ENCODE measurements at regions not wholly inside any gene's neighbourhood (a gene's known extent, or its start where the extent isn't known, plus 50 kb on each side); places are given as distances from the start of the nearest gene placed in this dataset.

DNA sequence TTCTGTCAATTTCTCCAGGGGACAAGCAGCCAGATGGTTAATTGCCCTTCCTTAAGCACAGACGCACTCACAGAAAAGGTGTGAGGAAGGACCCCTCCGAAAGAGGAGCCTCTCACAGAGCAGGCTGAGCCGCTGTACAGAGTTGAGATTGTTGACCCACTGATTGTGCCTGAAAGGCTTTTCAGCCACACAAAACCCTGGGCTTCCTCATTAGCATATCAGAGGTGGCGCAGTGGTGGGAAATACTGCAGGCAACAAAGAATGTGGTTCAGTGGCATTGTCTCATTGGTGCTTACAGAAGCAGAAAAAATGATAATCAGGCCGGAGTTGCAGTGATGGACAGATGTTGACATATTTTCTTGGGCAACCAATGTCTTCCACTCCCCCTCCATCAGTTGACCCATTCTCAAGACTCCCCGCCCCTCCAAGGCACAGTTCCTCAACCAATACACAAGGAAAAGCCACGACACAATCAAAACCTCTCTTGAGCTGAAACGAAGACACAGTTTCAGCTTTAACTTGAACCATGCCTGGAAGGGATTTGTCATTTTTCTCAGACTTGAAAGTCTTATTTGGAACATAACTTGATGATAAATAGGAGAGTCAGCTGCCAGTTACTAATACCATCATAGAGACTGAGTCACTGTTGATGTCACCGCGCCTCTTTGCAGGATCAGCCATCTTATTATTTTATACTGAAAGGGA, 53.1 kb downstream of the ATXN3L start (continued):
- TF ChIP-seq, protein P1, sequence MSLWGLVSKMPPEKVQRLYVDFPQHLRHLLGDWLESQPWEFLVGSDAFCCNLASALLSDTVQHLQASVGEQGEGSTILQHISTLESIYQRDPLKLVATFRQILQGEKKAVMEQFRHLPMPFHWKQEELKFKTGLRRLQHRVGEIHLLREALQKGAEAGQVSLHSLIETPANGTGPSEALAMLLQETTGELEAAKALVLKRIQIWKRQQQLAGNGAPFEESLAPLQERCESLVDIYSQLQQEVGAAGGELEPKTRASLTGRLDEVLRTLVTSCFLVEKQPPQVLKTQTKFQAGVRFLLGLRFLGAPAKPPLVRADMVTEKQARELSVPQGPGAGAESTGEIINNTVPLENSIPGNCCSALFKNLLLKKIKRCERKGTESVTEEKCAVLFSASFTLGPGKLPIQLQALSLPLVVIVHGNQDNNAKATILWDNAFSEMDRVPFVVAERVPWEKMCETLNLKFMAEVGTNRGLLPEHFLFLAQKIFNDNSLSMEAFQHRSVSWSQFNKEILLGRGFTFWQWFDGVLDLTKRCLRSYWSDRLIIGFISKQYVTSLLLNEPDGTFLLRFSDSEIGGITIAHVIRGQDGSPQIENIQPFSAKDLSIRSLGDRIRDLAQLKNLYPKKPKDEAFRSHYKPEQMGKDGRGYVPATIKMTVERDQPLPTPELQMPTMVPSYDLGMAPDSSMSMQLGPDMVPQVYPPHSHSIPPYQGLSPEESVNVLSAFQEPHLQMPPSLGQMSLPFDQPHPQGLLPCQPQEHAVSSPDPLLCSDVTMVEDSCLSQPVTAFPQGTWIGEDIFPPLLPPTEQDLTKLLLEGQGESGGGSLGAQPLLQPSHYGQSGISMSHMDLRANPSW (CRISPR knock-in tag; conservative IDR thresholded peaks at IDR 0.05; ENCODE audit: low read depth) = no peak
- no peak for TF ChIP-seq NR3C1 (CRISPR knock-in tag; conservative IDR thresholded peaks at IDR 0.05; ENCODE audit: low read depth)
- TF ChIP-seq ZMAT4 (CRISPR knock-in tag; IDR thresholded peaks at IDR 0.05) = no peak

DNA sequence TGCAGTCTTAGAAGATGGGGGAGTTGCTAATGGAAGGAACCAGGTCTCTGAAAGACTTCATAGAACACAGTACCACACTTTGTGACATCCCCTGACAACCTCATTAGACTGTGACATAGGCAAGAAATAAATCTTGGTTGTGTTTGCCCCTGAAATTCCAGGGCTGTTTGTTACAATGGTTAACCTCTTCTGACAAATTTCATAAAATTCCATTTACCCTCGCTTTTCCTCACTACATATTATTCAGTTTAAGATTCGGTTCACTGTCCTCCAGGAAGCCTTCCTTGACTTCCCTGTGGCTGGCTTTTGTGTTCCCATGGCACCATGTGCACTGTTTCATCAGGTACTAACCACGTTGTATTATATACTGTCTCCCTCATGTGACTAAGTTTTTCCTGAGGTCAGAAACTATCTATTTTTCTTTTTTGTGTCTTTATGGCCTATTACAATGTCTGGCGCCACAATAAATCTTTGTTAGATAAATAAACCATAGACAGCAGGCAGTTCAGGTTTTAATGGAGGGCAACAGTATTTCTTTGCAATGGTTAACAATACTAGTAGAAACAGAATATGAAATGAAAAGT, 54.2 kb downstream of the ATXN3L start:
- H3K27me3 Mint-ChIP-seq (ENCODE audit: low read depth) = no peaks in the 10 kb centered on the region
- ChIA-PET POLR2A (no interaction called here), CTCF (no interaction called here)
- H3K9me3 Mint-ChIP-seq = no peaks in the 10 kb centered on the region
- no peak overlapping the region for H3K4me3 Mint-ChIP-seq
- TF ChIP-seq NR3C1 (CRISPR knock-in tag; conservative IDR thresholded peaks at IDR 0.05; ENCODE audit: low read depth) = no peak
- no peak for TF ChIP-seq TCF7 (CRISPR knock-in tag; IDR thresholded peaks at IDR 0.05; ENCODE audit: low read depth)
- TF ChIP-seq ZNF219 (CRISPR knock-in tag; IDR thresholded peaks at IDR 0.05; ENCODE audit: borderline replicate concordance) = no peak
- TF ChIP-seq NFATC4 (CRISPR knock-in tag; IDR thresholded peaks at IDR 0.05) = no peak
- TF ChIP-seq HMGA2 (CRISPR knock-in tag; IDR thresholded peaks at IDR 0.05) = no peak
- TF ChIP-seq NR2C2 (CRISPR knock-in tag; IDR thresholded peaks at IDR 0.05) = no peak
- no peak for TF ChIP-seq FOXP1 (CRISPR knock-in tag; IDR thresholded peaks at IDR 0.05; ENCODE audit: borderline replicate concordance)
- TF ChIP-seq, protein P2, sequence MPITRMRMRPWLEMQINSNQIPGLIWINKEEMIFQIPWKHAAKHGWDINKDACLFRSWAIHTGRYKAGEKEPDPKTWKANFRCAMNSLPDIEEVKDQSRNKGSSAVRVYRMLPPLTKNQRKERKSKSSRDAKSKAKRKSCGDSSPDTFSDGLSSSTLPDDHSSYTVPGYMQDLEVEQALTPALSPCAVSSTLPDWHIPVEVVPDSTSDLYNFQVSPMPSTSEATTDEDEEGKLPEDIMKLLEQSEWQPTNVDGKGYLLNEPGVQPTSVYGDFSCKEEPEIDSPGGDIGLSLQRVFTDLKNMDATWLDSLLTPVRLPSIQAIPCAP (CRISPR knock-in tag; IDR thresholded peaks at IDR 0.05) = no peak
- no peaks in the 10 kb centered on the region for H3K36me3 Mint-ChIP-seq
- no peak overlapping the region for H3K27ac Mint-ChIP-seq
- DNase-seq (ENCODE audit: low spot score) = no peak
- no peak for ATAC-seq
- H3K4me1 Mint-ChIP-seq = no peaks in the 10 kb centered on the region

- POLR2A ChIA-PET = no interaction called here
- no peaks in the 10 kb centered on the region for H3K27me3 Mint-ChIP-seq (ENCODE audit: low read depth)
- ATAC-seq (no peak), DNase-seq (ENCODE audit: low spot score) (no peak)
- H3K36me3 Mint-ChIP-seq = no peaks in the 10 kb centered on the region
- CTCF ChIA-PET = no interaction called here
- no peak overlapping the region for H3K4me3 Mint-ChIP-seq
- no peaks in the 10 kb centered on the region for H3K9me3 Mint-ChIP-seq
- H3K4me1 Mint-ChIP-seq = no peaks in the 10 kb centered on the region
- TF ChIP-seq, protein P3, sequence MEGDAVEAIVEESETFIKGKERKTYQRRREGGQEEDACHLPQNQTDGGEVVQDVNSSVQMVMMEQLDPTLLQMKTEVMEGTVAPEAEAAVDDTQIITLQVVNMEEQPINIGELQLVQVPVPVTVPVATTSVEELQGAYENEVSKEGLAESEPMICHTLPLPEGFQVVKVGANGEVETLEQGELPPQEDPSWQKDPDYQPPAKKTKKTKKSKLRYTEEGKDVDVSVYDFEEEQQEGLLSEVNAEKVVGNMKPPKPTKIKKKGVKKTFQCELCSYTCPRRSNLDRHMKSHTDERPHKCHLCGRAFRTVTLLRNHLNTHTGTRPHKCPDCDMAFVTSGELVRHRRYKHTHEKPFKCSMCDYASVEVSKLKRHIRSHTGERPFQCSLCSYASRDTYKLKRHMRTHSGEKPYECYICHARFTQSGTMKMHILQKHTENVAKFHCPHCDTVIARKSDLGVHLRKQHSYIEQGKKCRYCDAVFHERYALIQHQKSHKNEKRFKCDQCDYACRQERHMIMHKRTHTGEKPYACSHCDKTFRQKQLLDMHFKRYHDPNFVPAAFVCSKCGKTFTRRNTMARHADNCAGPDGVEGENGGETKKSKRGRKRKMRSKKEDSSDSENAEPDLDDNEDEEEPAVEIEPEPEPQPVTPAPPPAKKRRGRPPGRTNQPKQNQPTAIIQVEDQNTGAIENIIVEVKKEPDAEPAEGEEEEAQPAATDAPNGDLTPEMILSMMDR (IDR thresholded peaks at IDR 0.05) = no peak
- TF ChIP-seq ZNF396 (CRISPR knock-in tag; IDR thresholded peaks at IDR 0.05; ENCODE audit: borderline replicate concordance) (no peak), SOX15 (CRISPR knock-in tag; IDR thresholded peaks at IDR 0.05) (no peak), USF2 (CRISPR knock-in tag; IDR thresholded peaks at IDR 0.05) (no peak), ZNF281 (CRISPR knock-in tag; IDR thresholded peaks at IDR 0.05) (no peak)
- TF ChIP-seq, protein P4, sequence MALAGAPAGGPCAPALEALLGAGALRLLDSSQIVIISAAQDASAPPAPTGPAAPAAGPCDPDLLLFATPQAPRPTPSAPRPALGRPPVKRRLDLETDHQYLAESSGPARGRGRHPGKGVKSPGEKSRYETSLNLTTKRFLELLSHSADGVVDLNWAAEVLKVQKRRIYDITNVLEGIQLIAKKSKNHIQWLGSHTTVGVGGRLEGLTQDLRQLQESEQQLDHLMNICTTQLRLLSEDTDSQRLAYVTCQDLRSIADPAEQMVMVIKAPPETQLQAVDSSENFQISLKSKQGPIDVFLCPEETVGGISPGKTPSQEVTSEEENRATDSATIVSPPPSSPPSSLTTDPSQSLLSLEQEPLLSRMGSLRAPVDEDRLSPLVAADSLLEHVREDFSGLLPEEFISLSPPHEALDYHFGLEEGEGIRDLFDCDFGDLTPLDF (CRISPR knock-in tag; IDR thresholded peaks at IDR 0.05) = no peak
- H3K27ac Mint-ChIP-seq = no peak overlapping the region
These were observed 54.7 kb downstream of the ATXN3L start for GRCh38 chrX:13265111-13265510.

All from WTC11 (cell line).